Liver (tissue), 8 donors: ENCODE measurements at regions not wholly inside any gene's neighbourhood (a gene's known extent, or its start where the extent isn't known, plus 50 kb on each side); places are given as distances from the start of the nearest gene placed in this dataset.

Source experiments
- DNase-seq: peaks from one replicate; pipeline ENCODE4 v3.0.0-alpha.2; 2017; ENCODE audit warnings: low spot score
- H3K27ac ChIP-seq, 2 donors: one replicate each; pipeline ENCODE4 v1.7.0; 2013; ENCODE audit warnings: inconsistent platforms in 2 of 2, low read length in 2 of 2, control low read depth in 1 of 2, low read depth in 1 of 2, mild to moderate bottlenecking in 1 of 2
- H3K27me3 ChIP-seq, 4 donors: one replicate each; pipeline versions ENCODE4 v1.6.1 to v1.7.0; 2013; ENCODE audit warnings: low read length in 3 of 4, inconsistent platforms in 1 of 4, mild to moderate bottlenecking in 1 of 4, moderate library complexity in 1 of 4; ENCODE audit not compliant: control insufficient read depth in 4 of 4, insufficient read depth in 4 of 4
- H3K36me3 ChIP-seq, 4 donors: one replicate each; pipeline versions ENCODE4 v1.6.1 to v1.7.0; 2013; ENCODE audit warnings: low read length in 3 of 4, mild to moderate bottlenecking in 3 of 4, low read depth in 1 of 4, moderate library complexity in 1 of 4; ENCODE audit not compliant: control insufficient read depth in 4 of 4, insufficient read depth in 3 of 4
- H3K4me1 ChIP-seq, 4 donors: one replicate each; pipeline versions ENCODE4 v1.6.1 to v1.7.0; 2013; ENCODE audit warnings: low read length in 3 of 4, mild to moderate bottlenecking in 3 of 4, moderate library complexity in 1 of 4; ENCODE audit not compliant: control insufficient read depth in 4 of 4, insufficient read depth in 4 of 4
- H3K4me3 ChIP-seq, 3 donors: one replicate each; pipeline versions ENCODE4 v1.6.1 to v1.7.0; 2013; ENCODE audit warnings: low read length in 3 of 3, control low read depth in 1 of 3, low read depth in 1 of 3, mild to moderate bottlenecking in 1 of 3
- H3K9ac ChIP-seq, 2 donors: one replicate each; pipeline ENCODE4 v1.7.0; 2013; ENCODE audit warnings: low read length in 2 of 2, mild to moderate bottlenecking in 2 of 2, moderate library complexity in 2 of 2, control low read depth in 1 of 2, low read depth in 1 of 2
- H3K9me3 ChIP-seq, 4 donors: one replicate each; pipeline versions ENCODE4 v1.6.1 to v1.7.0; 2013; ENCODE audit warnings: low read length in 3 of 4; ENCODE audit not compliant: control insufficient read depth in 4 of 4
- ATF3 ChIP-seq: IDR thresholded peaks from 2 replicates; pipeline ENCODE4 v1.6.1; 2016; ENCODE audit warnings: antibody characterized with exemption
- CTCF ChIP-seq: fragments of 150-350 bp; IDR thresholded peaks from 2 replicates; pipeline ENCODE4 v1.5.1; 2017; ENCODE audit warnings: improper control_type of control experiment, low read depth, low read length; ENCODE audit not compliant: missing input control
- EGR1 ChIP-seq, 2 donors: IDR thresholded peaks; 2 replicates each; pipeline ENCODE4 v1.6.1; 2016 to 2018; ENCODE audit warnings: antibody characterized with exemption in 2 of 2, low read depth in 2 of 2
- FOXA1 ChIP-seq: IDR thresholded peaks from 2 replicates; pipeline ENCODE4 v1.6.1; 2016; ENCODE audit warnings: antibody characterized with exemption
- FOXA2 ChIP-seq: IDR thresholded peaks from 2 replicates; pipeline ENCODE4 v1.6.1; 2016; ENCODE audit warnings: antibody characterized with exemption
- GABPA ChIP-seq, 2 donors: IDR thresholded peaks in 1 of 2; conservative IDR thresholded peaks in 1 of 2; 2 replicates each; pipeline ENCODE4 v1.6.1; 2016; ENCODE audit warnings: antibody characterized with exemption in 2 of 2, mild to moderate bottlenecking in 1 of 2, moderate library complexity in 1 of 2
- HNF4A ChIP-seq, 2 donors: conservative IDR thresholded peaks; 2 replicates each; pipeline ENCODE4 v1.6.1; 2016; ENCODE audit warnings: antibody characterized with exemption in 2 of 2, mild to moderate bottlenecking in 2 of 2
- HNF4G ChIP-seq: IDR thresholded peaks from 2 replicates; pipeline ENCODE4 v1.6.1; 2016; ENCODE audit warnings: antibody characterized with exemption
- JUND ChIP-seq, 2 donors: IDR thresholded peaks; 2 replicates each; pipeline ENCODE4 v1.6.1; 2016; ENCODE audit warnings: antibody characterized with exemption in 2 of 2
- NR2F2 ChIP-seq: IDR thresholded peaks from 2 replicates; pipeline ENCODE4 v1.6.1; 2016; ENCODE audit warnings: antibody characterized with exemption
- RAD21 ChIP-seq, 2 donors: IDR thresholded peaks; 2 replicates each; pipeline ENCODE4 v1.6.1; 2016; ENCODE audit warnings: antibody characterized with exemption in 2 of 2, mild to moderate bottlenecking in 2 of 2
- REST ChIP-seq: IDR thresholded peaks from 2 replicates; pipeline ENCODE4 v1.6.1; 2016; ENCODE audit warnings: antibody characterized with exemption, mild to moderate bottlenecking
- RXRA ChIP-seq, 2 donors: IDR thresholded peaks; 2 replicates each; pipeline ENCODE4 v1.6.1; 2017 to 2018; ENCODE audit warnings: antibody characterized with exemption in 2 of 2, mild to moderate bottlenecking in 1 of 2
- SP1 ChIP-seq: IDR thresholded peaks from 2 replicates; pipeline ENCODE4 v1.6.1; 2018; ENCODE audit warnings: antibody characterized with exemption, mild to moderate bottlenecking
- TAF1 ChIP-seq: conservative IDR thresholded peaks from 2 replicates; pipeline ENCODE4 v1.6.1; 2016; ENCODE audit warnings: antibody characterized with exemption, mild to moderate bottlenecking
- YY1 ChIP-seq: IDR thresholded peaks from 2 replicates; pipeline ENCODE4 v1.6.1; 2016; ENCODE audit warnings: antibody characterized with exemption, mild to moderate bottlenecking
- WGBS: extraction: QIAGEN DNeasy Blood & Tissue Kit; methylation state at CpG from one replicate; pipeline ENCODE4 v1.1.7; 2013; 5-methylcytosine and 5-hydroxymethylcytosine counted together
- TF ChIP-seq, protein P1 (sequence below): IDR thresholded peaks from 2 replicates; pipeline ENCODE4 v1.6.1; 2016; ENCODE audit warnings: antibody characterized with exemption
- TF ChIP-seq, protein P2 (sequence below): IDR thresholded peaks from 2 replicates; pipeline ENCODE4 v1.6.1; 2016; ENCODE audit warnings: antibody characterized with exemption
- donor health status: healthy.
- donor health status: healthy.
- donor health status: healthy.
- donor health status: healthy.
- donor health status: healthy.

DNA sequence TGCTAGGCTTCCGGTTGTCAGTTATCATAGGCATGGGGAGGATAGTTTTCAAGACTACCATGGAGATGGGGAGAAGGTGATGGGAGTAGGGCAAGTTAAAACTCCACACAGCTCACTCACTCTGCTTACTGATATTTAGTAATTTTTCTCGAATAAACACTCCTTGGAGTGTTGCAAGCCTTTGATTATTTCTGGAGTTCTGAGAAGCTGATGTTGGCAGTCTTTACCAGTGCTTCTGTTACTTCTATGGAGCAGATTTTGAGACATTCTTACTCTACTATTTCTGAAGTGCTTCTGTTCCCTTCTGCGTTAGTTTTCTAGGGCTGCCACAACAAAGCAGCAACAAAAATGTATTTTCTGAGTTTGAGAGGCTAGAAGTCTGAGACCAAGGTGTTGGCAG lies 104.4 kb downstream of the CH25H start:
- WGBS: 73% methylated on average over 3 of the region's 3 CpGs
- TF ChIP-seq RXRA (IDR thresholded peaks at IDR 0.05) (no peak), JUND (IDR thresholded peaks at IDR 0.05) (no peak), FOXA1 (no peak), GABPA (IDR thresholded peaks at IDR 0.05 in 1 of 2, conservative IDR thresholded peaks at IDR 0.05 in 1 of 2) (no peak), HNF4A (conservative IDR thresholded peaks at IDR 0.05) (no peak), HNF4G (no peak), TAF1 (no peak), EGR1 (IDR thresholded peaks at IDR 0.05; ENCODE audit: low read depth in 2 of 2) (no peak), RAD21 (IDR thresholded peaks at IDR 0.05) (no peak), FOXA2 (no peak), SP1 (no peak), ATF3 (no peak), NR2F2 (no peak), CTCF (no peak), YY1 (no peak), REST (no peak)
- TF ChIP-seq, protein P1, sequence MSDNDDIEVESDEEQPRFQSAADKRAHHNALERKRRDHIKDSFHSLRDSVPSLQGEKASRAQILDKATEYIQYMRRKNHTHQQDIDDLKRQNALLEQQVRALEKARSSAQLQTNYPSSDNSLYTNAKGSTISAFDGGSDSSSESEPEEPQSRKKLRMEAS: no peak
- TF ChIP-seq, protein P2, sequence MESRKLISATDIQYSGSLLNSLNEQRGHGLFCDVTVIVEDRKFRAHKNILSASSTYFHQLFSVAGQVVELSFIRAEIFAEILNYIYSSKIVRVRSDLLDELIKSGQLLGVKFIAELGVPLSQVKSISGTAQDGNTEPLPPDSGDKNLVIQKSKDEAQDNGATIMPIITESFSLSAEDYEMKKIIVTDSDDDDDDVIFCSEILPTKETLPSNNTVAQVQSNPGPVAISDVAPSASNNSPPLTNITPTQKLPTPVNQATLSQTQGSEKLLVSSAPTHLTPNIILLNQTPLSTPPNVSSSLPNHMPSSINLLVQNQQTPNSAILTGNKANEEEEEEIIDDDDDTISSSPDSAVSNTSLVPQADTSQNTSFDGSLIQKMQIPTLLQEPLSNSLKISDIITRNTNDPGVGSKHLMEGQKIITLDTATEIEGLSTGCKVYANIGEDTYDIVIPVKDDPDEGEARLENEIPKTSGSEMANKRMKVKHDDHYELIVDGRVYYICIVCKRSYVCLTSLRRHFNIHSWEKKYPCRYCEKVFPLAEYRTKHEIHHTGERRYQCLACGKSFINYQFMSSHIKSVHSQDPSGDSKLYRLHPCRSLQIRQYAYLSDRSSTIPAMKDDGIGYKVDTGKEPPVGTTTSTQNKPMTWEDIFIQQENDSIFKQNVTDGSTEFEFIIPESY: no peak
- Histone ChIP-seq H3K4me1 (no peaks in the 10 kb centered on the region), H3K9me3 (peaks cover 0 to 1% (median 0%) of the 10 kb centered on the region in 4 donors), H3K36me3 (no peaks in the 10 kb centered on the region), H3K27ac (no peak overlapping the region), H3K27me3 (no peaks in the 10 kb centered on the region), H3K4me3 (no peak overlapping the region), H3K9ac (no peak overlapping the region)
- DNase-seq: no peak
